Gastrocnemius medialis (tissue), 4 donors: ENCODE measurements at regions not wholly inside any gene's neighbourhood (a gene's known extent, or its start where the extent isn't known, plus 50 kb on each side); places are given as distances from the start of the nearest gene placed in this dataset.

ENCODE experiments used
- ATAC-seq, 2 donors: fragments of 150-250 bp; one replicate each; pipeline ENCODE4 v1.9.1; 2016
- DNase-seq, 2 donors: peaks; one replicate each; pipeline ENCODE4 v3.0.0-alpha.2; 2019
- H3K27ac ChIP-seq, 4 donors: fragments of 200-600 bp; sonication (generic); 1 replicate in 1 of 4; 2 replicates in 3 of 4; pipeline ENCODE4 v1.5.1; 2016 to 2018; ENCODE audit warnings: mild to moderate bottlenecking in 2 of 4, moderate library complexity in 1 of 4
- H3K27me3 ChIP-seq, 3 donors: fragments of 200-600 bp; sonication (generic) in 2 of 3; 1 replicate in 1 of 3; 2 replicates in 2 of 3; pipeline versions ENCODE4 v1.5.1 to v1.6.0; 2016 to 2019; ENCODE audit warnings: mild to moderate bottlenecking in 1 of 3, moderate library complexity in 1 of 3
- H3K36me3 ChIP-seq, 2 donors: fragments of 200-600 bp; sonication (generic) in 1 of 2; one replicate each; pipeline ENCODE4 v1.5.1; 2017 to 2018
- H3K4me1 ChIP-seq, 2 donors: fragments of 200-600 bp; sonication (generic) in 1 of 2; one replicate each; pipeline ENCODE4 v1.5.1; 2016 to 2017; ENCODE audit warnings: mild to moderate bottlenecking in 2 of 2
- H3K4me3 ChIP-seq, 4 donors: fragments of 200-600 bp; sonication (generic) in 3 of 4; 1 replicate in 1 of 4; 2 replicates in 3 of 4; pipeline ENCODE4 v1.5.1; 2016 to 2019; ENCODE audit warnings: mild to moderate bottlenecking in 2 of 4
- H3K9me3 ChIP-seq, 3 donors: fragments of 200-600 bp; sonication (generic) in 2 of 3; 1 replicate in 1 of 3; 2 replicates in 2 of 3; pipeline ENCODE4 v1.5.1; 2016 to 2019
- POLR2A ChIP-seq, 2 donors: fragments of 450-650 bp; IDR thresholded peaks; one replicate each; pipeline ENCODE4 v1.6.1; 2017; ENCODE audit warnings: antibody characterized with exemption in 2 of 2, mild to moderate bottlenecking in 2 of 2, moderate library complexity in 2 of 2
- in situ Hi-C, 4 donors: fragments of 200-750 bp; cut with MboI; loops; one replicate each; pipeline versions ENCODE4 v1.15.0 to v1.8.0; 2017; ENCODE audit warnings: low sequenced_read_pairs in 4 of 4
- intact Hi-C: fragments of 100-400 bp; cut with DNase I; formaldehyde crosslinking; loops from one replicate; pipeline ENCODE4 v1.15.1; 2023; ENCODE audit warnings: low total_unique reads
- TF ChIP-seq, protein P1 (sequence below), 5 experiments: fragments of 450-650 bp in 3 of 5; fragments of 200-600 bp in 2 of 5; sonication (generic) in 2 of 5; IDR thresholded peaks in 4 of 5; conservative IDR thresholded peaks in 1 of 5; 1 replicate in 4 of 5; 2 replicates in 1 of 5; pipeline ENCODE4 v1.5.1; 2016 to 2019; ENCODE audit warnings: antibody characterized with exemption in 5 of 5, mild to moderate bottlenecking in 3 of 5, moderate library complexity in 3 of 5

DNA sequence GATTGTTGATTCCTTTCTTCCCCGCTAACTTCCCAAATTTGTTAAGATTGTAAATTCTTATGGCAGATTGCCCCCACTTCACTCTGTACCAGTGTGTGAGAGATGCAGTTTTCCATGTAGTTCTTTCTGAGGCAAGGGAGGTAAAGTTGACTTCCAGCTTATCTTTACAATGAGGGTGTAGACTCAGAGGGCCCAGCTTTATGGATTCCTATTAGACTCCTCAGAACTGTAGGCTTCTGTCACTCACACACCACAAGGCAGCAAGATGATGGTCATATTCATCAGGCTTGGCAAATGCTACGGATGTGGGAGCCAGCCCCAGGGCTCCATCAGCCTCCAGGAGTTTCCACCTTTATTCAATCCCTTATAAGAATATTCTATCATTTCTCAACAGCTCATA, 461.9 kb upstream of the KLF4 start:
- H3K27ac ChIP-seq: no peak overlapping the region
- no peak for ATAC-seq
- in situ Hi-C loops: no loop called here

DNA sequence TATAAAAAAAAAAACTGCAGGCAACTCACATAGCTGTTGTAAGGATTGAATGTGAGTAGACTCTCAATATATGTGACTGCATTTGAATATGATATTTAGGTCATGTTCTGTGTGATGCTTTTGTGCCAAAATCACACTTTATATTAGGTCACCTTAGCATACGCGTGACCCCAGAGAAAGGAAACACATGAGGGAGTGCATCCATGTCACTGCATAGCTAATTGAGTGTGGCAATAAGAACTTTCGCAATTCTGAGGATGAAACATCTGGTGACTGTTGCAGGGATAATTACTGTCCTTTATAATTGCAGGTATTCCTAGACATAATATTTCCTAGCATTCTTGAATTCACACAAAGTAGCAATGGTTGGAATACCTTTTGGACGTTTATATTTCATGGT, 459.5 kb upstream of the KLF4 start:
- H3K27ac ChIP-seq: no peak overlapping the region
- TF ChIP-seq, protein P1, sequence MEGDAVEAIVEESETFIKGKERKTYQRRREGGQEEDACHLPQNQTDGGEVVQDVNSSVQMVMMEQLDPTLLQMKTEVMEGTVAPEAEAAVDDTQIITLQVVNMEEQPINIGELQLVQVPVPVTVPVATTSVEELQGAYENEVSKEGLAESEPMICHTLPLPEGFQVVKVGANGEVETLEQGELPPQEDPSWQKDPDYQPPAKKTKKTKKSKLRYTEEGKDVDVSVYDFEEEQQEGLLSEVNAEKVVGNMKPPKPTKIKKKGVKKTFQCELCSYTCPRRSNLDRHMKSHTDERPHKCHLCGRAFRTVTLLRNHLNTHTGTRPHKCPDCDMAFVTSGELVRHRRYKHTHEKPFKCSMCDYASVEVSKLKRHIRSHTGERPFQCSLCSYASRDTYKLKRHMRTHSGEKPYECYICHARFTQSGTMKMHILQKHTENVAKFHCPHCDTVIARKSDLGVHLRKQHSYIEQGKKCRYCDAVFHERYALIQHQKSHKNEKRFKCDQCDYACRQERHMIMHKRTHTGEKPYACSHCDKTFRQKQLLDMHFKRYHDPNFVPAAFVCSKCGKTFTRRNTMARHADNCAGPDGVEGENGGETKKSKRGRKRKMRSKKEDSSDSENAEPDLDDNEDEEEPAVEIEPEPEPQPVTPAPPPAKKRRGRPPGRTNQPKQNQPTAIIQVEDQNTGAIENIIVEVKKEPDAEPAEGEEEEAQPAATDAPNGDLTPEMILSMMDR (IDR thresholded peaks at IDR 0.05 in 4 of 5, conservative IDR thresholded peaks at IDR 0.05 in 1 of 5): no peak
- TF ChIP-seq POLR2A (IDR thresholded peaks at IDR 0.05): no peak
- H3K4me1 ChIP-seq: peaks cover 0 to 10% of the 10 kb centered on the region in 2 donors
- intact Hi-C loops: no loop called here
- in situ Hi-C loops: no loop called here
- H3K27me3 ChIP-seq: no peaks in the 10 kb centered on the region
- DNase-seq (no peak), ATAC-seq (no peak)
- peaks cover 0 to 7% (median 0%) of the 10 kb centered on the region in 3 donors for H3K9me3 ChIP-seq
- H3K4me3 ChIP-seq: no peak overlapping the region
- no peaks in the 10 kb centered on the region for H3K36me3 ChIP-seq

More for the DNA sequence above, 461.9 kb upstream of the KLF4 start:
- Histone ChIP-seq H3K4me1 (peaks cover 0 to 8% of the 10 kb centered on the region in 2 donors), H3K27me3 (no peaks in the 10 kb centered on the region), H3K9me3 (peaks cover 0 to 7% (median 0%) of the 10 kb centered on the region in 3 donors), H3K4me3 (no peak overlapping the region), H3K36me3 (no peaks in the 10 kb centered on the region)
- no peak for DNase-seq
- TF ChIP-seq, protein P1 (IDR thresholded peaks at IDR 0.05 in 4 of 5, conservative IDR thresholded peaks at IDR 0.05 in 1 of 5): no peak
- no peak for TF ChIP-seq POLR2A (IDR thresholded peaks at IDR 0.05)
- intact Hi-C loops: no loop called here

DNA sequence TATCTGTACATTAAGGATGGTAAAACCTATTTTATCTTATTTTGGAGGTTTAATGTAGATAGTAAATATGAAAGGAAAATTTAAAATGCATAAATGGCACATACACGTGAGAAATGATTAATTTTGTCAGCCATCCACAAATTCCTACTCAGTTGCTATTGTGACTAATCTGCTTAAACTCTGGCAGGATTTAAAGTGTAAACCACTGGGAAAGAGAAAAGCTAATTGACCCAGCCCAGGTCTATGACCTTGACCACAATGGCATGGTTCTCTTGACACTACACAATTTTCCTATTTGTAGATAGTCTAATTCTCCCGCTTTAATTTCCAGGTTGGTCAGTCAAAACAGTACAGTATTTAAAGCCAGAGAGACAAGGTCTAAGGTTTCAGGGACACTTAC, 459.0 kb upstream of the KLF4 start:
- no peaks in the 10 kb centered on the region for H3K36me3 ChIP-seq
- in situ Hi-C loops (no loop called here), intact Hi-C loops (no loop called here)
- ATAC-seq (no peak), DNase-seq (no peak)
- no peak for TF ChIP-seq POLR2A (IDR thresholded peaks at IDR 0.05)
- TF ChIP-seq, protein P1 (IDR thresholded peaks at IDR 0.05 in 4 of 5, conservative IDR thresholded peaks at IDR 0.05 in 1 of 5): no peak
- H3K4me1 ChIP-seq: peaks cover 0 to 10% of the 10 kb centered on the region in 2 donors
- no peak overlapping the region for H3K4me3 ChIP-seq
- no peak overlapping the region for H3K27ac ChIP-seq
- H3K9me3 ChIP-seq: peaks cover 0 to 7% (median 0%) of the 10 kb centered on the region in 3 donors
- no peaks in the 10 kb centered on the region for H3K27me3 ChIP-seq

DNA sequence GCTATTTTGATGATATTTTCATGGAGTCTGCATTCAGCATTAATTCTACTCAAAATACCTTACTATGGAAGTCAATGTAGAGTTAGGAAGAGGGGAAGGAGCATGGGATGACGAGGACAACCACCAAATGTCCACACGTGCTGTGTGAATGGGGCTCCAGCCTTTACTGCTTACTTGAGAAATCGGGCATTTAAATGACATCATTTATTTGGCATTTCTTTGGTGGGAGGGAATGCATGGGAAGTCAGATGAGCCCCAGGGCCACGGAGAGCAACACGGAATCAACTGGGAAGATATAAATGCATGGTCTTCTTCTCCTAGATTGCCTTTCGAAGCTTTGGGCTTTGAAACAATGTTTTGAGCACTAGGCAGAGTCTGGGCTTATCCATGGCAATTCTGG, 458.5 kb upstream of the KLF4 start:
- Histone ChIP-seq H3K36me3 (no peaks in the 10 kb centered on the region), H3K9me3 (peaks cover 0 to 7% (median 0%) of the 10 kb centered on the region in 3 donors), H3K27ac (no peak overlapping the region), H3K27me3 (no peaks in the 10 kb centered on the region), H3K4me1 (peaks cover 0 to 10% of the 10 kb centered on the region in 2 donors), H3K4me3 (no peak overlapping the region)
- TF ChIP-seq, protein P1 (IDR thresholded peaks at IDR 0.05 in 4 of 5, conservative IDR thresholded peaks at IDR 0.05 in 1 of 5): no peak
- no peak for TF ChIP-seq POLR2A (IDR thresholded peaks at IDR 0.05)
- in situ Hi-C loops: no loop called here
- ATAC-seq (no peak), DNase-seq (no peak)
- intact Hi-C loops: no loop called here
